ENCODE measurements at regions not wholly inside any gene's neighbourhood (a gene's known extent, or its start where the extent isn't known, plus 50 kb on each side); places are given as distances from the start of the nearest gene placed in this dataset.

- no peak for TF ChIP-seq CTCF (IDR thresholded peaks at IDR 0.05)
- no peak for TF ChIP-seq POLR2A (IDR thresholded peaks at IDR 0.05)
Observed at GRCh38 chr5:38157024-38157423, 101.3 kb upstream of the EGFLAM start.
